SIG-M5 treated with dmso at 0.1 percent for 504 hours (cell line): ENCODE measurements at regions not wholly inside any gene's neighbourhood (a gene's known extent, or its start where the extent isn't known, plus 50 kb on each side); places are given as distances from the start of the nearest gene placed in this dataset.

Experiments used
- DNase-seq: peaks from one replicate; lab custom pipeline; 2025; ENCODE audit not compliant: unreplicated experiment; lab: John Stamatoyannopoulos, UW

DNA sequence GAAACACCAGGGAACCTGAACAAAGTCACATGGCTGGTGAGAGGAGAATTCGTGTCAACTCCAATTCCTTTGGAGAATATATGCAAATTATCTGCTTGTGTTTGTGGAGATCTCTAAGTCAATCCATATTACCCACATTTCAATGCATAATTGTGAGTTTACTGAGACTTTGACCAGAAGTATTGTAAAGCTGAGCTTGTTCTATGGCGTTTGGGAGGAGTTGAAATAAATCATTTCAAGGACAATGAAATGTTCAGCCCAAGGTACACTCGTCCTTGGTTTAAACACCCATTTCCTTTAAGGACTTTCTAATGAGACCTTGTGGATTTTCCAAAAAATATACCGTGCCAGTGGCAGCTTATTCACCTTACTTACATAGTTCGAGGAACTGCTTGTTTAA lies 186.6 kb upstream of the HDAC9 start:
- no peak for DNase-seq

DNA sequence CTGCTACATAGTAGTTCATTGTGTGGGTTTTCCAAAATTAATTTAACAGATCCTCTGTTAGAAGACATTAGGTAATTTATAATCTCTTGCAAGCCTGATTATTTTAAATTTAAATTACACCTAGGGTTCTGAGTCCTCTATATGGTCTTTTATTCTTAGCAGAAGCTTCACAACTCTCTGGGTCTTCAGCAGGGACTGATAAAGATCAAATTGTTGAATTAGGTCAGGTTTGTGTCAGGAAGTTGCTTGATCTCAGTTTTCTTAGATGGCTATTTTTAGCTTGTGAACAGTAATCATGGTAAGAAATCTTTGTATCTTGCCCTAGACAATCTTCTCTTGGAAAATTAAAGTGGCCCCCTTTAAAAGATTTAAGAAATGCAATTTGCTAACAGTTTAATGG lies 183.1 kb upstream of the HDAC9 start:
- no peak for DNase-seq

DNA sequence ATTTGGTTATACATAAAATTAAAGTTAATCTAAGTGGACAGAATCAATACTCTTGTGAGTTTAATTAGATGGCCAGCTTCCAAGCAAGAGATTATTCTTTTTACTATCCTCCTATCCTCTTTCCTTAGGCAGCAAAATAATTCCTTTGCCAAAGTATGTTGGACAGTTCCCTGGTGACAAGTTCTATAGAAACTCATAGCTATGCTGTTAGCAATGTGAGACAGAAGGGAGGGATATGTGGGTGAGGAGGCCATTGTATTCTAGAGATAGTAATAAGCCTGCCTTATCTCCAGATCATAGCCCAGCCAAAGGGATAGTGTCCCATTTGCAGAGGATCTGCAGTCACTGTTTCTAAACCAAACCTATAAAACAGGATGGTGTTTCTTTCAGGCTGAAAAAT lies 181.6 kb upstream of the HDAC9 start:
- no peak for DNase-seq

DNA sequence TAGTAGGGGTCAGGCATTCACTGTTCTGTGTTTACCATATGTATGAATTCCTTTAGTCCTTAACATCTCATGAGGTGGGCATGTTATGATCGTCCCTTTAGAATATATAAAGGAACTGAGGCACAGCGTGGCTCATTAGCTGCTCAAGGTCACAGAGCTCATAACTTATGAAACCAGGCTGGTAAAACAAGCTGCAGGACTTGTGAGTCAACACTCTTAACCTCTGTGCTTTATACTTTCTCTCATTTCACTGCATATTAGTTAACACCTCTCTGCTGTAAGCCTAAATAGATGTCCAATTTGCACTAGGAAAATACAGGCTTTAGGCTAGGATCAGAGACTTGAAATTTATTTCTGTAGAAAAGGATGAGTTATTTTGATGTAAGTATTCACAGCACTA lies 180.3 kb upstream of the HDAC9 start:
- no peak for DNase-seq

DNA sequence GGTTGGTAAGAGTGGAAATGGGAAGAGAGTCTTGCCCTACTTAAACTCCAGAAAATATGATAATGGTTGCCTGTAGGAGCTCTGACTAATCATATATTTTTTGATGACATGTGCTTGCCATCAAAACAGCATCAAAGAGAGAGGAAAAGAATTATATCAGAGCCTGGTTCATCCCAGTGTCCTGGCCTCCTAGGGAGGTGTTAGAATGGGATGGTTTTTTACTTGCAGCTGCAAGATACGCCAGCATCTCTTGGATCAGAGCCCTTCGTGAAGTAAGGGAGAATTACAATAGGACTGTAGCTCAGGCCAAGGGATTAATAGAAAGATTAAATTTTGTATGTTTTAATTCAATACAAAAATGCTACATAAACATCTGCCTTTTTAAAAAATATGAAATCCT lies 177.6 kb upstream of the HDAC9 start:
- DNase-seq, result no peak

DNA sequence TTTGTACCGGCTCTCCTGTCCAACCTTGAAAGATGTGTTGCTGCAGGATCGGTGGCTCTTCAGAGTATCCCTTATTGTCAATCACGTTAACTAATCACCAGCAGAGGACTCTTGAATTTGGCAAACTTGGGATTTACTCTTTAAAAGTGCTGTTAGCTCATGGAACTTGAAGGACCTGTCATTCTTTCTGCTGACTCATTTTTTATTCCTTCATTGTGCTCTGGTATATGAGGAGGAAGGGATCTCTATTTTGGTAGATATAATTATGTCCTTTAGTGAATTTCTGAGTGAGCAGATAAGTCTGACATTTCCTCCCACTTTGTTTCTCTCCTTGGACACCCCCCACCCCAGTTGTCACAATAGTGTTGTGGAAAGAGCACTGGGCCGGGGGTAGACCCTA lies 175.1 kb upstream of the HDAC9 start:
- no peak for DNase-seq

DNA sequence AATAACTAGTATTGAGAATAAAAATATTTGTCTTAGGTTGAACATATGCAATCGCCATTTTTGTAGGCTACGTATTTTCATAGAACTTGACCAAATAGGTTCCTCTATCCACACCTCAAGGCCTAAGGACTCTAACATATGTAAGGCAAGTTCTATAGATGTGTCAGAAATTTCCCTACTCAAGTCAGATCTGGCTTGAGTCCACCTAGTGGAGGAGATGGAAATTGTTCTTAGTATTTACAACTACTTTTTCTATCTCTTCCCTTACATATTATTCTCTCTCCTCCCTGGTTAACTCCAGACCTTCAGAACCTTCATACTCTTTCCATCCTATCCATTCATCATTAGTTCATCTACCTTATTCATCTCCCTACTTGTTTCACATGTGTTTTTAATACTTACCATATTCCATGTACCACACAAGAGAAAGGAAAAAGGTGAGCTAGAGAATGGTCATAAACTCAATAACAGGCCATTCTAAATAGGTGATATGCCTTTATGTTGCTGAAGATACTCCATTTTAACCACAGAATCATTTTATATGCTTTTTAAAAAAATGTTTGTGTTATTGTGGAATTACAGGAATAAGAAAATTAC lies 174.5 kb upstream of the HDAC9 start:
- peak; percentile 60 for DNase-seq

DNA sequence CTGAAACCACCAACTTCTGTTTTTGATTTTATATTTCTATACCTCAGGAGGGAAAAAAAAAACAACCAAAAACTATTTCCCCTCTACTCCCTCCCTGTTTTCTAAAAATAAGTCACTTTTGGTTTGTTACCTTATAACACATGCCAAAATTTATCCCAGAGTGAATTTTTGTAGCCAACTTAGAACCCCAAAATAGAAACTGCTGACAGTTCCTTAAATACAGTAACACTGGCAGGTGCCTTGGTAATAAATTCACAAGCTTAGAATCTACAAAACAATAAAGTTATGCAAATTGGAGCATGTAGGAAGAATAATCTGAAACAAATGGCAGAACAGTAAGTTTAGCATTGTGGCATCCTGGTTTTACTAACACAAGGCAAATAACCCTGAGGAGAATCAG lies 165.0 kb upstream of the HDAC9 start:
- no peak for DNase-seq

DNA sequence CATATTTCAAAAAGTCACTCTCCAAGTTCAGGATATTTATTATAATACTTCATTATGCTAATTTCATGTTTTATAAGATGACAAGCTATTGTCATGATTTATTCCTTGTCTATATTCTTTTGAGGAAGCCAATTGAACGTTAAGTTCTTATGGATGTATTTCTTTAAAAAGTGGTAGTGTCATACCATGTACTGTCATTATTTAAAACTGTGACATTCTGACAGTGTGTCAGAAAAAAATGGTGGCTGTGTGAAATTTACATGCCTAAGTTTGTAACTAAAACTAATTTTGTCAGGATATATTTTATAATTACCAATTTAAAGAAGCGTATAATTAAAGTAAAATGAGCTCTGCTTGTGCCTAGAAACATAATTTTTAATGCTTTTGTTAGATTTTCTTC lies 158.9 kb upstream of the HDAC9 start:
- DNase-seq, result no peak

DNA sequence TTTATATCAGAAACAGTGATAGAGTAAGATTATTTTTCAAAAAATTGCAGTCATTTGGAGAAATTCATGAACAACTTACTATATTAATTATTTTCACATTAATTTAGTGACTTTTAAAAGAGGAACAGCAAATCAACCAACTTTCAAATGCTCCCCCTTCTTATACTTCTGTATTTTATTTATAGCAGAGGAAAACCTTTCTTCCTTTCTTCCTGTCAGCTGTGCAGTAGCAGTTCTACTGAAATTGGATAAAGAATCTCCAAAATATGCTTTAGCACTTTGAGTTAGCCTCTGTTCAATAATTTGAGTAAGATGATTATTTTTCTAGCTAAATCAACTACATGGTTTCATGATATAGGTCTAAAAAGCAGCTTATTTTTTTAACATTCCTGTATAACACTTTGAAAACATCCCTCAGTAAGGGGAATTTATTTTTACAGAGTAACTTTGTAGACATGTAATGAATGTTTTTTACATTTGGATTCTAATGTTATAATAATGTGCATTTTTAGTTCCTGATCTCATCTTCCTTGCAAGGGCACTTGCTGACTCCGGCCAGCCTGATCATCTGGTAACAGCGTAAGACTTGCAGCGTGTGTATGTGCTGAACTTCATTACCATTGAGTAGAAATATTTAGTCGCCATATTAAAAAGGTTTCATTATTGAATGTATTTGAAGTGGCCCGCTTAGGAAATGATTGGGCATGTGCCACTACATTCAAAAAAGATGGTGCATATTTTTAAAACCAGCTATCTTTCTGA lies 158.3 kb upstream of the HDAC9 start:
- DNase-seq, result peak; percentile 79

DNA sequence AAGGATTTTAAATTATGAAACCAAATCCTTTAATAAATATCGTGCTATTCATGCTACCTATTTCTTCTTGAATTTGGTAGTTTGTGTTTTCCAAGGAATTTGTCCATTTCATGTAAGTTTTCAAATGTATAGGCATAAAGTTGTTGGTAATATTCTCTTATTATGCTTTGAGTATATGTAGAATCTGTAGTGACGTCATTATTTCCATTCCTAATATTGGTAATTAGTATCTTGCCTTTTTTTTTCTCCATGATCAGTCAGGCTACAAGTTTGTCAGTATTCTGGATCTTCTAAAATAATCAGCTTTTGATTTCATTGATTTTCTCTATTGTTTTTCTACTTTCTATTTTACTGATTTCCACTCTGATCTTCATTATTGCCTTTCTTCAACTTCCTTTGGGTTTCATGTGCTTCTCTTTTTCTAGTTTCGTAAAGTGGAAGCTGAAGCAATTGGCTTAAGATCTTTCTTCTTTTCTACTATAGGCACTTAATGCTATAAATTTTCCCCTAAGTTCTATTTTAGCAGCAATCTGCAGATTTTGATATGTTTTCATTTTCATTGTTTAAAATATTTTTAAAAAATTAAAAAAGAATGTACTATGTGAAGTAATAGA lies 156.5 kb upstream of the HDAC9 start:
- peak; percentile 59 for DNase-seq

DNA sequence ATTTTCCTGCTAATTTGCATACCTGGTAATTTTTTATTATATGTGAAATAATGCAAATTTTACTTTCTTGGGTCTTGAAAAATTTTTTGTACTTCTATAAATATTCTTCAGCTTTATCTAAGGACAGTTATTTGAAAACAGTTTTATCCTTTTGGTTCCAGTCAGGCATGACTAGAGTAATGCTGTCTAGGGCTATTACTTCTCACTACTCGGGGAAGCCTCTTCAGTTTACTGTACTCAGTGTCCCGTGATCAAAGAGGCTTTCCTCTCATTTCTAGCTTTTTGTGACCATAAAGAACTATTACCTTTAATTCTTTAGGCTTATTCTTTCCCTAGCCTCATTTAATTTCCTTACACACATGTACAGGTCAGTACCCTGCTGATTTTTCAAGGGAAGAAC lies 153.8 kb upstream of the HDAC9 start:
- no peak for DNase-seq

DNA sequence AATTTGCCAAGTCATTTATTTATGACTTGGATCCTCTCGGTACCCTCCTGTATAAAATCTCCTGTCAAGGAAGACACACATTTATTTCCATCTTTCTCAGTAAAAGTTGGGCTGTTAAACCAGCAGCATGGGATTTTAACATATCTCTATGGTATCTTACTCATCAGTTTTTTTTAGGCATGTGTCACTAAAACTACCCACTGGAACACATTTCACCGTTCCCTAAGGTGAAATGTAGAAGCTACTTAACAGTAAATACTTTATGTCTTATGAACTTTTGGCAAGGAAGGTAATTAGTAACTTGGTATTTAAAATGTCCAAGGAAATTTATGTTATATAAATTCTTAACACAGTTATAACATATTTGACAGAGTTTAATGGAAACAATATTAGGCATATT lies 152.5 kb upstream of the HDAC9 start:
- DNase-seq, result no peak

DNA sequence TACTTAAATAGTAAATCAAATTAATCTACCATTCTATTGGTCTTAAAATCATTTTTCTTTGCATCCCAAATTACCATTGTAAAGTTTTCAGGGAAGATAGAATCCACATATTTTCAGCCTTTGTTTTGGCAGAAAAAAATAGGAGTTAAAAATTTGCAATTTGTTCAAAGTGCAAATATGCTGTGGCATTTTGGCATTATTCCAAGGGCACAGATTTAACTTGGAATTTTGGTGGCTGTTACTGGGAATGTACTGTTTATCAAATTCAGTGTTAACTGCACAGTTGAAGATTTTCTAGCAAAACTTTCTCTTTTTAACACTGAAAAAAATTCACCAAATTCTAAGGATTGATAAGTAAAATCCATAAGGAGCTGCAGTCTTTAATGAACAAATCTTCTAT lies 151.0 kb upstream of the HDAC9 start:
- DNase-seq, result no peak

DNA sequence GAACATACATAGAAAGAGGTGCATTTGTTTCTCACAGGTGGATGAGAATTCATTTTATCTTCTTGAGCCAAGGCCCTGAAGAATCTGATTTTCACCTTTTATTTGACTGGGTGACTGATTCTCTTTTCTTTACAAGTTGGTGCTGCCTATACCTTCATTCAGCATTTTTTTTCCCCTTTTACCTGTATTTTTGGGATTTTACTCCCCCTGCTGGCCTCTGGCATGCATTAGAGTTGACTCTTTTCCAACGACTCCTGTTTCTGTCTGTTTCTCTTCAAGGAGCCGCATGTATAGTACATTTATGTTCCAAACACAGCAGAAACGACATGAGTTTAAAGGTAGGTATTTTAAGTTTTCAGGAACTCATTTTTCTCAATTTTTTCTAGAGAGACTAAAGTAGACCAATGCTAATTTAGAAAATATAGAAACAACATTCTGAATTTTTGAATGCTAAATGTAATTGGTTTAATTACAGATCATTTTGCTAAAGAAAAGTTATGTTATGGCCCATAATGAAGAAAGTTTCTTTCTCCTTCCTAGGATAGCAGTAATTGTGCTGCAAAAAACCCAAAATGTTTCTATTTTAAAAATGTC lies 149.8 kb upstream of the HDAC9 start:
- DNase-seq, result peak; percentile 65

DNA sequence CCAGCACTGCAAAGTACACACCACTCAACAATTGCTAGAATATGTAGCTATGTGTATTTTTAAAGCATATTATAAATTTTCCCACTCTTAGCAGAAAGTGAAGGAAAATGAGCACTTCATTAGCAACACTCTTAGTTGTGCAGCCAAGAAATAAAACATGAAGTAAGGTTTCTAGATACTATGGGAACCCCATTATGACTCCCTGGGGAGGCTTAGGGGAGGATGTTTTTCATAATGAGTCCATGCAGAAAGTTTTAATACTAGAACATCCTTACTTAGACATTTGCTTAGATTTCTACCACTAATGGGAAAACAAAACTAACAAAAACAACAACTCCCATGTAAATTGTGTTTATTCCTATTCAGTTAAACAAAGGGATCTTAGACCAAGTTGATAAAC lies 148.4 kb upstream of the HDAC9 start:
- DNase-seq, result no peak

DNA sequence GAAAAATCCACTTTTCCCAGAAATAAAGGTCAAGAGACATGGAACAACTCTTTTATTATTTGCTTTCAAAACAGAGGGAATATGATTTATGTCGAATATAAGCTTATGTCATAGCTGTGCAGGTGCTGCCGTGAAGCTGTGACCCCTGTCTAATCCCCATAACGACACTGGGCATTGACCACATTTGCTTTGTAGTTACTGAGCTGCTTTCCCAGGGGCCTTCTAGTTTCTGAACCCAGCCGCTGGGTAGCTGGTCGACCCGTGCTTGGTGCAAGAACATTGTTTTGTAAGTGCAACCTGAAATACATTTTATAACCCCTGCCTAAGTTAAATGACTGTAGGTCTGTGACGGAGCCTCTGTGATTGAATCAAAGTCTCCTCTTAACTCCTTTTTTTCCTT lies 144.9 kb upstream of the HDAC9 start:
- DNase-seq, result no peak

DNA sequence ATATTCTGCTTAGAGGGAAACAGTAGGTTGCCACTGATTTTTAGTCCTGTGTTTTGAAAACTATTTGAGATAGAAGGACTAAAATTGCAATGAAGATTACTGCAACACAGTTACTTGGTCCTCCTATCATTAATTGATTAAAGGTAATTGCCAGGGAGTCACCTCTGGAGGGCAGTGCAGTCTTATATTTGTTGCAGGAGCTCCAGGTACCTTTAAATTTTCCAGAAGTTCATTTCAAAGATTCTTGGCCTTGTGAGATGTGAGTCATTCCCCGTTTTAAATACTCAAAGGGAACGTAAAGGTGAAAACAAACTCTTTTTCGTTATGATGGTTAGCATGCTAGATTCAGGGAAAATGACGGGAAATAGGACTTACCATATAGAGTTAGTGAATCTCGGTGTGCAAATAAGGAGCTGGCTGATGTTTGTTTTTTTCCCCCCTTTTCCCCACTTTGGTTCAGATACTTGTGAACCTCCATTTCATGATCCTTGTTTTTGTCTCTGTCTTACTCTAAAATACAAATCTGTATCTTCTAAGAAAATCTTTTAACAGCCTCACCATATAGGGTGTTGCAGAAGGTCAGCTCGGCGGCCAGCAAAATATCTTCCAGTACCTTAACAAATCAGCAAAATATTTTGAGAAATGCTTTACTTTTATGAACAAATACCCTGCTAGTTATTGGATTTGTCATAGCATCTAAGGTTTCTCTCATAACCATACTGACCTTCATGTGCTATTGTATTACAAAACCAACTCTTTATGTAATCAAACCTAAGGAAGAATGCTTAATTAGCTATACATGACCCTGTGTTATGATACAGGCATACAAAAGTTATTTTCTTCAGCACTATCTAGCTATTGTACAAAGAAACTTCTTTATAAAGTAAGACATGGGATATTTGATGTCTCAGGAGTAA lies 143.0 kb upstream of the HDAC9 start:
- peak; percentile 30 for DNase-seq

DNA sequence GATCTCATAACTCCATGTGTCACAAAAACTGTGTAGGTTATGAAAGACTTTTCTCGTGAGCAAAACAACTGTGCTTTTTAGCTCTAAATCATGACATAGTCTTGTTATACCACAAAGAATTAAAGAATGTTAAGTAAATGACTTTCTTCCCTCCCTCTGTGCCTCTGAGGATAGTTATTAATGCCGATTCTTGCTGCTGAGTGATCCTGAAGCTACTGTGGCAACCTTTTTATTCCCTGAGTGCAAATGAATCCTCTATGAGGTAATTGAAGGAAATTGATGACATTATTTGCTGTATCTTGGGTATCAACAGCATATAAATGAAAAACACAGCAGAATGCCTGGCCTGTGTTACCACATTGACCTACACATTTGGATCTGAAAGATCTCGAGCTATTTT lies 142.2 kb upstream of the HDAC9 start:
- no peak for DNase-seq

DNA sequence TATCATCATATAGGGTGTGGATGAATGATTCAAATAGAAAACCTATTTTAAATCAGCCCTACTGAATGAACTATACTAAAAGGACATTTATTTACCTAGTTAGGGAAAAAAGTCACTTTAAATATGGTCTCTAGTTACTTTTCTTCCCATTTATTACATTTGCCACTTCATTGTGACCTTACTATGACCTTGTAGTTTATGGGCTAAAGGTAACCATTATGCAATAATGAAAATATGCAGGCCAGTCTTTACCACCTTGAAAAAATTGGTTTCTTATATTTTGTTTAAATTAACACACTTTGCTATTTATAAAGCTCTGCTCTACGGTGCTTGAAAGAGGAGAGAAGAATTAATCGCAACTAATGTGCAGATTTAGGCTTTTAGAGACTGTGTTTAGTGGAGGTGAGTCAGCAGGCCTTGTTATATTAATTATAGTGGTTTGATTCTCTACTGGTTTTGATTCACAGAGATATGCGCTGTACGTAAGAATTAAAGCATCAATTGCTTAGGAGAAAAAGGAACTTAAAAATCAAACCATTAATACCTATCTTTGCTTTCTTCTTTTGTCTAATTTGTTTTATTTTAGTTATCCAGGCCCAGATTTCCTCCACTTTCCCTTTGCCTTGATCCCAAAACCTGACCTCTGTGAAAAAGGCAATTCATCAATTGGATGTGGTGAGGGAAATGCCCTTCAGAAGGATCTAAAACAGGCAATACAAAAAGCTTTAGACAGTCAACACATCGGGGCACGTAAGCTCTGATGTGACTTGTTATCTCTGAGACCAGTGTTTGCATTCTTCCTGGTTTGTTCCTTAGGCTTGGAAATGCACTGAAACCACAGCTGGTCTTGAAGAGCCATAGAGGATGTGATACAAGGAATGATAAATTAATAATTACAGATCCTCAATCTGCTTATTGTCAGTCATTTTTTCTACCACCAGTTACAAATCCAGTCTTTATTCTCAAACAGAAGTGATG lies 141.2 kb upstream of the HDAC9 start:
- DNase-seq, result no peak
